OCI-LY3 (cell line): ENCODE measurements at regions not wholly inside any gene's neighbourhood (a gene's known extent, or its start where the extent isn't known, plus 50 kb on each side); places are given as distances from the start of the nearest gene placed in this dataset.

Source experiments
- H2AFZ ChIP-seq: fragments of 200-600, 300-600 bp; shearing (Covaris generic); 2 replicates; pipeline ENCODE4 v1.6.0; 2014; ENCODE audit warnings: antibody characterized with exemption, low read depth, low read length
- H3K27ac ChIP-seq: fragments of 200-600, 300-600 bp; sonication (generic); 2 replicates; pipeline ENCODE4 v1.5.1; 2014; ENCODE audit warnings: mild to moderate bottlenecking, low read length, moderate library complexity, mixed read lengths
- H3K27me3 ChIP-seq: fragments of 200-600, 300-600 bp; sonication (generic); 2 replicates; pipeline ENCODE4 v1.6.1; 2014; ENCODE audit warnings: low read depth, low read length, mixed read lengths
- H3K36me3 ChIP-seq: fragments of 200-600, 300-600 bp; sonication (generic); replicated peaks from 2 replicates; pipeline ENCODE3; 2014; ENCODE audit warnings: low read depth, low read length, mixed read lengths
- H3K4me1 ChIP-seq: fragments of 300-600, 200-600 bp; sonication (generic); 2 replicates; pipeline ENCODE4 v1.6.1; 2014; ENCODE audit warnings: low read length, mixed read lengths
- H3K4me2 ChIP-seq: fragments of 200-600, 300-600 bp; sonication (generic); 2 replicates; pipeline ENCODE4 v1.6.1; 2014; ENCODE audit warnings: low read length, mixed read lengths
- H3K4me3 ChIP-seq: fragments of 300-600, 200-600 bp; sonication (generic); 2 replicates; pipeline ENCODE4 v1.5.1; 2014; ENCODE audit warnings: antibody characterized with exemption, mild to moderate bottlenecking, low read length, moderate library complexity
- H3K79me2 ChIP-seq: fragments of 300-600, 200-600 bp; shearing (Covaris generic); 2 replicates; pipeline ENCODE4 v1.6.1; 2014; ENCODE audit warnings: mild to moderate bottlenecking, low read length, mixed read lengths
- H3K9ac ChIP-seq: fragments of 300-600, 200-600 bp; shearing (Covaris generic); 2 replicates; pipeline ENCODE4 v1.6.0; 2014; ENCODE audit warnings: mild to moderate bottlenecking, low read length, moderate library complexity
- H3K9me3 ChIP-seq: fragments of 200-600, 300-600 bp; shearing (Covaris generic); 2 replicates; pipeline ENCODE4 v1.6.1; 2014; ENCODE audit warnings: low read length, mixed read lengths; ENCODE audit not compliant: insufficient read depth
- H4K20me1 ChIP-seq: fragments of 200-600, 300-600 bp; sonication (generic); 2 replicates; pipeline ENCODE4 v1.6.1; 2016; ENCODE audit warnings: low read length, mixed read lengths; ENCODE audit not compliant: insufficient read depth
- CTCF ChIP-seq: fragments of 200-600, 300-600 bp; sonication (generic); IDR thresholded peaks from 2 replicates; pipeline ENCODE4 v1.5.1; 2014; ENCODE audit warnings: antibody characterized with exemption, low read length, low read depth
- EZH2phosphoT487 ChIP-seq: fragments of 200-600 bp; shearing (Covaris generic); IDR thresholded peaks from 2 replicates; pipeline ENCODE4 v1.6.1; 2018; ENCODE audit warnings: antibody characterized with exemption, mixed run types, low read depth

DNA sequence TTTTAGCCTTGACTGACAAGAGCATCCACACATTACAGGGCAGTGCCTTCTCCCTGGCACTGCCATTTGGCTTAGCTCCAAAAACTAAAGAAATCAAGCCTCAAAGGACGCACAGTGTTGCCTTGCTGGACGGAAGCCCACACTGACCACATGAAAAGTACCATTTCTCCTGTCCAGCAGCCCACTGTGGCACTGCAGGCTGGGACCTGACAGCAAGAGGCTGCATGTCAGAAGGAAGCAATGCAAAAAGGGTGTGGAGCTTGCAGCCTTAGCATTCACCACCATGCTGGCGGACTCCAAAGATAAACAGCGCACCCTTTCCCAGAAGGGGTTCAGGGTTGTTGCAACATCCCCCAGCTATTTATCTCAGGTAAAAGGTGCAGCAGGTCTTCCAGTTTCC lies 109.3 kb upstream of the BMAL1 start:
- Histone ChIP-seq H3K27me3 (no peaks in the 10 kb centered on the region), H3K9me3 (no peaks in the 10 kb centered on the region), H3K79me2 (no peaks in the 10 kb centered on the region), H3K9ac (no peak overlapping the region), H3K36me3 (no peaks in the 10 kb centered on the region), H3K4me2 (no peak overlapping the region), H3K27ac (no peak overlapping the region), H3K4me3 (no peak overlapping the region), H2AFZ (no peak overlapping the region), H4K20me1 (no peaks in the 10 kb centered on the region), H3K4me1 (peaks cover under 1% of the 10 kb centered on the region; the same call in 1 of the 2 replicates)
- TF ChIP-seq CTCF (no peak), EZH2phosphoT487 (no peak)

- Histone ChIP-seq H4K20me1 (no peaks in the 10 kb centered on the region), H3K4me2 (no peak overlapping the region), H3K9me3 (no peaks in the 10 kb centered on the region), H3K36me3 (no peaks in the 10 kb centered on the region), H3K9ac (no peak overlapping the region), H3K4me3 (no peak overlapping the region), H3K4me1 (no peaks in the 10 kb centered on the region), H3K27ac (no peak overlapping the region), H3K79me2 (no peaks in the 10 kb centered on the region), H3K27me3 (0 out of 2 replicates have a peak, but pooled peaks cover 2% of the 10 kb centered on the region), H2AFZ (no peak overlapping the region)
- TF ChIP-seq EZH2phosphoT487 (no peak), CTCF (no peak)
Observed at GRCh38 chr11:13169709-13170108, 107.9 kb upstream of the BMAL1 start.

DNA sequence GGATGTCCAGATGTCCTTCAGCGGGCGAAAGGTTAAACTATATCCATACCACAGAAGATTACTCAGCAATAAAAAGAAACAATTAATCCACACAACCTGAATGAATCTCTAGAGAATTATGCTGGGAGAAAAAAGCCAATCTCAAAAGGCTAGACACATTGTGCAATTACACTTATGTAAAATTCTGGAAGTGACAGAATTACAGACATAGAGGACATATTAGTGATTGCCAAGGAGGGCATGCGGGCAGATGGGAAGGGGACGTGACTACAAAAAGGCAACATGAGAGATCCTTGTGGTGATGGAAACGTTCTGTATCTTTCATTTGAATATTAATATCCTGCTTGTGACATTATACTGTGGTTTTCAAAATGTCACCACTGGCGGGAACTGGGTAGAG lies 103.5 kb upstream of the BMAL1 start:
- Histone ChIP-seq H3K9me3 (no peaks in the 10 kb centered on the region), H3K4me1 (no peaks in the 10 kb centered on the region), H2AFZ (no peak overlapping the region), H3K9ac (no peak overlapping the region), H3K4me2 (no peak overlapping the region), H3K36me3 (no peaks in the 10 kb centered on the region), H3K27ac (no peak overlapping the region), H3K4me3 (no peak overlapping the region), H4K20me1 (no peaks in the 10 kb centered on the region), H3K79me2 (no peaks in the 10 kb centered on the region), H3K27me3 (0 out of 2 replicates have a peak, but pooled peaks cover 2% of the 10 kb centered on the region)
- TF ChIP-seq CTCF: no peak
- no peak for TF ChIP-seq EZH2phosphoT487

DNA sequence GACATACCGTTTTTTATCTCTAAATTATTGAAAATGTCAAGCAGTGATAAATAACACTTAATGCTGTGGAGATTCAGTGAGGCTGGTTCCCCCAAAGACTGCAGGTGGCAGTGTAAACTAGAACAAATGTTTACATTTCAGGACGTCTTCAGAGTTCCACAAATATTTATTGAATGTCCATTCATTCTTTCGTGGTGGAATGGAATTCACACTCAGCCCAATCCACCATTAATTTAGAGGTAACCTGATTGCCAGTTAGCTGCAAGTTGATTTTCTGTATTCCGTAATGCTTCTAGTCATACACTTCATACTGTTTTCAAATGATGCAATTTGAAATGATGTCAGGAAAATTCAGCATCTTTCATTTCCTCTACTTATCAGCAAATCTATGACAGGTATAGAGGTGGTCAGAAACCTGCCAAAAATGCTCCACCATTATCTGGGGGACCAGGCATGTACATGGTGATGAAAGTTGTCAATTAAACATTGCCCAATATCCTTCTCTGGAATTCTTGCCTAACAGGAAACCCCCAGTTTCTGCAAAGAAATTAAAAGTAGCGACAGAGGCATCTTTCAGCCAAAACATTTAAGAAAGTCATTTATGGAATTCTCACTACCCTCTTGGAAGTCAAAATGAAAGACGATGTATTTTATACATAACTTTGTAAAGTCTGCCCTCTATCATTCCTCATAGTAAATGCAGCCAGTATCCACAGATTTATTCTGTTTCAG lies 94.3 kb upstream of the BMAL1 start:
- peak overlapping the region; percentile 65 for H3K4me2 ChIP-seq
- H3K27me3 ChIP-seq: no peaks in the 10 kb centered on the region
- H3K9me3 ChIP-seq: peaks cover 2% of the 10 kb centered on the region; the same call in 1 of the 2 replicates
- H3K27ac ChIP-seq: peak overlapping the region; percentile 38
- H3K4me3 ChIP-seq: peak overlapping the region; percentile 65
- no peak for TF ChIP-seq EZH2phosphoT487
- TF ChIP-seq CTCF: peak; percentile 64
- H3K9ac ChIP-seq: no peak overlapping the region
- no peaks in the 10 kb centered on the region for H3K36me3 ChIP-seq
- no peaks in the 10 kb centered on the region for H3K79me2 ChIP-seq
- no peaks in the 10 kb centered on the region for H4K20me1 ChIP-seq
- no peak overlapping the region for H2AFZ ChIP-seq
- H3K4me1 ChIP-seq: peaks cover 29% of the 10 kb centered on the region
